ENCODE measurements at regions not wholly inside any gene's neighbourhood (a gene's known extent, or its start where the extent isn't known, plus 50 kb on each side); places are given as distances from the start of the nearest gene placed in this dataset.

- H3K27me3 ChIP-seq (ENCODE audit: insufficient read depth, low read length) = no peaks in the 10 kb centered on the region
- no peak overlapping the region for H3K4me2 ChIP-seq (ENCODE audit: low read length)
- ChIA-PET POLR2A (no interaction called here), RAD21 (ENCODE audit: low non-redundant PET in 1 of 2, low total read pairs in 2 of 2, uncharacterized antibody in 2 of 2, unreplicated experiment in 2 of 2) (no interaction called here), CTCF (no interaction called here)
- H3K9ac ChIP-seq (ENCODE audit: low read length) = no peak overlapping the region
- H3K36me3 ChIP-seq (ENCODE audit: control insufficient read depth in 1 of 2, insufficient read depth in 2 of 2, low read length in 2 of 2) = no peaks in the 10 kb centered on the region
- DNase-seq (ENCODE audit: low read depth, low spot score) = no peak
- intact Hi-C loops (cut with micrococcal nuclease) = no loop called here
- ATAC-seq = no peak
- BruUV-seq (replicated peaks) = no TSS peak
- H3K27ac ChIP-seq (ENCODE audit: low read depth, low read length) = no peak overlapping the region
- TF ChIP-seq, protein P1, sequence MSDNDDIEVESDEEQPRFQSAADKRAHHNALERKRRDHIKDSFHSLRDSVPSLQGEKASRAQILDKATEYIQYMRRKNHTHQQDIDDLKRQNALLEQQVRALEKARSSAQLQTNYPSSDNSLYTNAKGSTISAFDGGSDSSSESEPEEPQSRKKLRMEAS (IDR thresholded peaks at IDR 0.05) = no peak
- TF ChIP-seq EGR1 (IDR thresholded peaks at IDR 0.05; ENCODE audit: low read depth) = no peak
- TF ChIP-seq JUND (IDR thresholded peaks at IDR 0.05) = no peak
- TF ChIP-seq RAD21 (IDR thresholded peaks at IDR 0.05; ENCODE audit: low read depth) = no peak
- TF ChIP-seq EZH2phosphoT487 (IDR thresholded peaks at IDR 0.05; ENCODE audit: borderline replicate concordance) = no peak
- no peak for TF ChIP-seq FOSL1 (IDR thresholded peaks at IDR 0.05; ENCODE audit: low read depth)
- no peak for TF ChIP-seq ZFX (IDR thresholded peaks at IDR 0.05)
- TF ChIP-seq REST (IDR thresholded peaks at IDR 0.05; ENCODE audit: low read depth) = no peak
- TF ChIP-seq EZH2 (IDR thresholded peaks at IDR 0.05) = no peak
- TF ChIP-seq POLR2A (IDR thresholded peaks at IDR 0.05; ENCODE audit: borderline replicate concordance, extremely low read depth, insufficient read depth, insufficient read length) = no peak
- no peak for TF ChIP-seq ELF1 (IDR thresholded peaks at IDR 0.05; ENCODE audit: borderline replicate concordance, low read depth)
- TF ChIP-seq ATF3 (IDR thresholded peaks at IDR 0.05) = no peak
- TF ChIP-seq POLR2AphosphoS5 (IDR thresholded peaks at IDR 0.05; ENCODE audit: low read depth, low read length) = no peak
- no peak for TF ChIP-seq ZBTB33 (IDR thresholded peaks at IDR 0.05; ENCODE audit: extremely low read depth, insufficient replicate concordance, low read length)
- no peak for TF ChIP-seq YY1 (IDR thresholded peaks at IDR 0.05; ENCODE audit: extremely low read depth, insufficient replicate concordance, low read depth, low read length)
- TF ChIP-seq CBX3 (IDR thresholded peaks at IDR 0.05; ENCODE audit: low read depth) = no peak
- no peak for TF ChIP-seq ZNF274 (IDR thresholded peaks at IDR 0.05; ENCODE audit: low read depth, low read length)
- H4K20me1 ChIP-seq (ENCODE audit: insufficient read depth) = no peaks in the 10 kb centered on the region
- no peak overlapping the region for H2AFZ ChIP-seq (ENCODE audit: low read depth, low read length, poor library complexity, severe bottlenecking)
- H3K4me3 ChIP-seq (replicated peaks in 1 of 2; ENCODE audit: low read depth in 1 of 2, low read length in 2 of 2) = no peak overlapping the region
- no peaks in the 10 kb centered on the region for H3K4me1 ChIP-seq (ENCODE audit: control insufficient read depth in 1 of 2, insufficient read depth in 2 of 2, low read length in 2 of 2)
- H3K79me2 ChIP-seq (ENCODE audit: insufficient read depth, low read length) = no peaks in the 10 kb centered on the region
- H3K9me3 ChIP-seq (ENCODE audit: control insufficient read depth in 1 of 2, insufficient read depth in 1 of 2, low read depth in 1 of 2, low read length in 2 of 2) = no peaks in the 10 kb centered on the region
- H3K9me2 ChIP-seq (ENCODE audit: insufficient read depth) = no peaks in the 10 kb centered on the region
These were observed 409.4 kb upstream of the DAB1 start for GRCh38 chr1:57833296-57833695.
